Prostate gland (tissue), 2 donors: ENCODE measurements at regions not wholly inside any gene's neighbourhood (a gene's known extent, or its start where the extent isn't known, plus 50 kb on each side); places are given as distances from the start of the nearest gene placed in this dataset.
A peak's percentile ranks its signal among the peaks of the same experiment; 100 is the strongest.

ENCODE experiments used
- DNase-seq: peaks from one replicate; pipeline ENCODE4 v3.0.0-alpha.2; 2019; ENCODE audit warnings: low spot score
- H3K27ac ChIP-seq, 2 donors: fragments of 200-600 bp; sonication (generic); 2 replicates each; pipeline ENCODE4 v1.5.1; 2017 to 2019
- H3K27me3 ChIP-seq: fragments of 200-600 bp; sonication (generic); replicated peaks from 2 replicates; pipeline ENCODE4 v1.5.1; 2019; ENCODE audit not compliant: insufficient read depth
- H3K36me3 ChIP-seq, 2 donors: fragments of 200-600 bp; sonication (generic); 1 replicate in 1 of 2; 2 replicates in 1 of 2; pipeline versions ENCODE4 v1.5.1 to v1.8.1; 2017 to 2019
- H3K4me1 ChIP-seq: fragments of 200-600 bp; sonication (generic); replicated peaks from 2 replicates; pipeline ENCODE4 v1.5.1; 2019
- H3K4me3 ChIP-seq, 2 donors: fragments of 200-600 bp; sonication (generic); 2 replicates each; pipeline ENCODE4 v1.5.1; 2017 to 2019
- H3K9me3 ChIP-seq: fragments of 200-600 bp; sonication (generic); 2 replicates; pipeline ENCODE4 v1.5.1; 2017
- CTCF ChIP-seq, 4 experiments: fragments of 200-600 bp in 2 of 4; fragments of 450-650 bp in 2 of 4; sonication (generic) in 2 of 4; IDR thresholded peaks; 1 replicate in 3 of 4; 2 replicates in 1 of 4; pipeline ENCODE4 v1.5.1; 2016 to 2019; ENCODE audit warnings: antibody characterized with exemption in 4 of 4, mild to moderate bottlenecking in 2 of 4, moderate library complexity in 2 of 4
- POLR2A ChIP-seq: fragments of 450-650 bp; IDR thresholded peaks from one replicate; pipeline ENCODE4 v1.6.1; 2016; ENCODE audit warnings: antibody characterized with exemption, mild to moderate bottlenecking
- POLR2AphosphoS5 ChIP-seq: sonication (generic); formaldehyde crosslinking; IDR thresholded peaks from one replicate; pipeline ENCODE4 v1.6.1; 2017; ENCODE audit warnings: antibody characterized with exemption
- WGBS: methylation state at CpG from one replicate; pipeline ENCODE4 v1.1.5; 2018; 5-methylcytosine and 5-hydroxymethylcytosine counted together
- intact Hi-C: fragments of 100-400 bp; cut with DNase I; formaldehyde crosslinking; loops from one replicate; pipeline ENCODE4 v1.14.2; 2022

GRCh38 chr13:104043184-104043583 is 977.0 kb upstream of the SLC10A2 start:
- Histone ChIP-seq H3K27me3 (no peaks in the 10 kb centered on the region), H3K27ac (no peak overlapping the region), H3K4me3 (no peak overlapping the region), H3K36me3 (no peaks in the 10 kb centered on the region), H3K4me1 (no peaks in the 10 kb centered on the region), H3K9me3 (no peaks in the 10 kb centered on the region)
- DNase-seq, result peak; percentile 11
- 48% methylated on average over 2 of the region's 2 CpGs for WGBS
- TF ChIP-seq POLR2AphosphoS5 (peak; percentile 35), POLR2A (no peak)
- intact Hi-C loops, result no loop called here

- TF ChIP-seq POLR2AphosphoS5 (no peak), POLR2A (no peak), CTCF (IDR thresholded peaks at IDR 0.05) (no peak)
These were observed 968.7 kb upstream of the SLC10A2 start for GRCh38 chr13:104034891-104035290.

GRCh38 chr13:104025303-104025702 is 959.1 kb upstream of the SLC10A2 start:
- TF ChIP-seq CTCF (IDR thresholded peaks at IDR 0.05) (no peak), POLR2AphosphoS5 (no peak), POLR2A (no peak)
- 77% methylated on average over 2 of the region's 2 CpGs for WGBS
- no peak for DNase-seq
- Histone ChIP-seq H3K4me1 (no peaks in the 10 kb centered on the region), H3K27me3 (no peaks in the 10 kb centered on the region), H3K4me3 (no peak overlapping the region), H3K9me3 (no peaks in the 10 kb centered on the region), H3K27ac (no peak overlapping the region), H3K36me3 (no peaks in the 10 kb centered on the region)
- intact Hi-C loops, result no loop called here

More at GRCh38 chr13:104034891-104035290, 968.7 kb upstream of the SLC10A2 start:
- Histone ChIP-seq H3K4me1 (no peaks in the 10 kb centered on the region), H3K4me3 (no peak overlapping the region), H3K27ac (no peak overlapping the region), H3K36me3 (no peaks in the 10 kb centered on the region), H3K27me3 (no peaks in the 10 kb centered on the region), H3K9me3 (no peaks in the 10 kb centered on the region)
- WGBS, result 63% methylated on average over 2 of the region's 2 CpGs
- no peak for DNase-seq
- intact Hi-C loops, result no loop called here

- H3K27me3 ChIP-seq, result no peaks in the 10 kb centered on the region
- no peak overlapping the region for H3K27ac ChIP-seq
- intact Hi-C loops, result no loop called here
- no peaks in the 10 kb centered on the region for H3K36me3 ChIP-seq
- no peak for DNase-seq
- 60% methylated on average over 4 of the region's 4 CpGs for WGBS
- H3K4me1 ChIP-seq, result no peaks in the 10 kb centered on the region
- no peak overlapping the region for H3K4me3 ChIP-seq
- TF ChIP-seq POLR2AphosphoS5, result peak; percentile 13
- no peak for TF ChIP-seq POLR2A
- no peak for TF ChIP-seq CTCF (IDR thresholded peaks at IDR 0.05)
- H3K9me3 ChIP-seq, result no peaks in the 10 kb centered on the region
These were observed 958.4 kb upstream of the SLC10A2 start for GRCh38 chr13:104024416-104025170.

GRCh38 chr13:104021806-104022397 is 955.7 kb upstream of the SLC10A2 start:
- Histone ChIP-seq H3K36me3 (no peaks in the 10 kb centered on the region), H3K4me3 (no peak overlapping the region), H3K27me3 (no peaks in the 10 kb centered on the region), H3K9me3 (no peaks in the 10 kb centered on the region), H3K27ac (no peak overlapping the region), H3K4me1 (no peaks in the 10 kb centered on the region)
- no peak for DNase-seq
- no peak for TF ChIP-seq POLR2A
- no peak for TF ChIP-seq POLR2AphosphoS5
- TF ChIP-seq CTCF (IDR thresholded peaks at IDR 0.05), result no peak
- WGBS, result 98% methylated on average over 4 of the region's 4 CpGs
- intact Hi-C loops, result no loop called here
